DND-41 (cell line): ENCODE measurements at regions not wholly inside any gene's neighbourhood (a gene's known extent, or its start where the extent isn't known, plus 50 kb on each side); places are given as distances from the start of the nearest gene placed in this dataset.
A peak's percentile ranks its signal among the peaks of the same experiment; 100 is the strongest.

Source experiments
- ATAC-seq: fragments of 200-7000 bp; cut with Tn5 transposase; 3 replicates; pipeline ENCODE4 v1.9.1; 2021; ENCODE audit warnings: low read depth; ENCODE audit not compliant: insufficient read depth
- DNase-seq: peaks from one replicate; pipeline ENCODE4 v3.0.0-alpha.2; 2020
- H2AFZ ChIP-seq: 2 replicates; pipeline ENCODE4 v1.6.0; 2012; ENCODE audit warnings: low read depth, low read length
- H3K27ac ChIP-seq: 2 replicates; pipeline ENCODE4 v1.5.1; 2012; ENCODE audit warnings: low read length, inconsistent platforms
- H3K27me3 ChIP-seq: fragments of 200-600 bp; sonication (generic); 2 replicates; pipeline ENCODE4 v1.6.0; 2012; ENCODE audit warnings: low read length, mild to moderate bottlenecking, inconsistent platforms; ENCODE audit not compliant: insufficient read depth, poor library complexity
- H3K36me3 ChIP-seq: 2 replicates; pipeline ENCODE4 v1.5.1; 2012; ENCODE audit warnings: low read length, inconsistent platforms; ENCODE audit not compliant: insufficient read depth
- H3K4me1 ChIP-seq: 2 replicates; pipeline ENCODE4 v1.5.1; 2012; ENCODE audit warnings: mild to moderate bottlenecking, low read length; ENCODE audit not compliant: insufficient read depth
- H3K4me2 ChIP-seq: 2 replicates; pipeline ENCODE4 v1.6.0; 2012; ENCODE audit warnings: mild to moderate bottlenecking, moderate library complexity, low read length, inconsistent platforms; ENCODE audit not compliant: insufficient read depth
- H3K4me3 ChIP-seq, 2 experiments: fragments of 200-600 bp in 1 of 2; shearing (Covaris generic) in 1 of 2; 2 replicates each; pipeline ENCODE4 v1.5.1; 2012 to 2016; ENCODE audit warnings: inconsistent platforms in 2 of 2, low read length in 2 of 2, mild to moderate bottlenecking in 2 of 2, low read depth in 1 of 2, moderate library complexity in 1 of 2
- H3K79me2 ChIP-seq: 2 replicates; pipeline ENCODE4 v1.6.0; 2012; ENCODE audit warnings: low read length, inconsistent platforms; ENCODE audit not compliant: insufficient read depth
- H3K9ac ChIP-seq: 2 replicates; pipeline ENCODE4 v1.6.0; 2012; ENCODE audit warnings: low read depth, mild to moderate bottlenecking, inconsistent platforms, low read length, moderate library complexity
- H3K9me3 ChIP-seq: 2 replicates; pipeline ENCODE4 v1.5.1; 2012; ENCODE audit warnings: low read length, moderate library complexity, mild to moderate bottlenecking, inconsistent platforms; ENCODE audit not compliant: insufficient read depth, severe bottlenecking
- H4K20me1 ChIP-seq: 2 replicates; pipeline ENCODE4 v1.6.0; 2012; ENCODE audit warnings: low read length; ENCODE audit not compliant: insufficient read depth
- EZH2 ChIP-seq: IDR thresholded peaks from 3 replicates; pipeline ENCODE4 v1.6.1; 2012; ENCODE audit warnings: borderline replicate concordance, low read depth, mild to moderate bottlenecking, moderate library complexity, low read length, inconsistent platforms; ENCODE audit not compliant: severe bottlenecking
- TF ChIP-seq, protein P1 (sequence below): IDR thresholded peaks from 2 replicates; pipeline ENCODE4 v1.5.1; 2012; ENCODE audit warnings: borderline replicate concordance, low read length, moderate library complexity, mild to moderate bottlenecking; ENCODE audit not compliant: poor library complexity, severe bottlenecking; ENCODE audit errors: extremely low read depth

GRCh38 chr3:110628650-110629301 is 442.8 kb upstream of the NECTIN3 start:
- Histone ChIP-seq H3K27me3 (no peaks in the 10 kb centered on the region), H3K27ac (peak overlapping the region; percentile 78), H3K4me1 (peaks cover 34% of the 10 kb centered on the region), H3K79me2 (no peaks in the 10 kb centered on the region), H3K4me3 (no peak overlapping the region), H3K4me2 (peak overlapping the region; percentile 23; the same call in 1 of the 2 replicates), H3K9me3 (no peaks in the 10 kb centered on the region), H3K36me3 (no peaks in the 10 kb centered on the region), H4K20me1 (no peaks in the 10 kb centered on the region), H3K9ac (peak overlapping the region; percentile 9; the same call in 1 of the 2 replicates), H2AFZ (peak overlapping the region; percentile 54)
- ATAC-seq (no peak), DNase-seq (no peak)
- TF ChIP-seq, protein P1, sequence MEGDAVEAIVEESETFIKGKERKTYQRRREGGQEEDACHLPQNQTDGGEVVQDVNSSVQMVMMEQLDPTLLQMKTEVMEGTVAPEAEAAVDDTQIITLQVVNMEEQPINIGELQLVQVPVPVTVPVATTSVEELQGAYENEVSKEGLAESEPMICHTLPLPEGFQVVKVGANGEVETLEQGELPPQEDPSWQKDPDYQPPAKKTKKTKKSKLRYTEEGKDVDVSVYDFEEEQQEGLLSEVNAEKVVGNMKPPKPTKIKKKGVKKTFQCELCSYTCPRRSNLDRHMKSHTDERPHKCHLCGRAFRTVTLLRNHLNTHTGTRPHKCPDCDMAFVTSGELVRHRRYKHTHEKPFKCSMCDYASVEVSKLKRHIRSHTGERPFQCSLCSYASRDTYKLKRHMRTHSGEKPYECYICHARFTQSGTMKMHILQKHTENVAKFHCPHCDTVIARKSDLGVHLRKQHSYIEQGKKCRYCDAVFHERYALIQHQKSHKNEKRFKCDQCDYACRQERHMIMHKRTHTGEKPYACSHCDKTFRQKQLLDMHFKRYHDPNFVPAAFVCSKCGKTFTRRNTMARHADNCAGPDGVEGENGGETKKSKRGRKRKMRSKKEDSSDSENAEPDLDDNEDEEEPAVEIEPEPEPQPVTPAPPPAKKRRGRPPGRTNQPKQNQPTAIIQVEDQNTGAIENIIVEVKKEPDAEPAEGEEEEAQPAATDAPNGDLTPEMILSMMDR = no peak
- no peak for TF ChIP-seq EZH2

DNA sequence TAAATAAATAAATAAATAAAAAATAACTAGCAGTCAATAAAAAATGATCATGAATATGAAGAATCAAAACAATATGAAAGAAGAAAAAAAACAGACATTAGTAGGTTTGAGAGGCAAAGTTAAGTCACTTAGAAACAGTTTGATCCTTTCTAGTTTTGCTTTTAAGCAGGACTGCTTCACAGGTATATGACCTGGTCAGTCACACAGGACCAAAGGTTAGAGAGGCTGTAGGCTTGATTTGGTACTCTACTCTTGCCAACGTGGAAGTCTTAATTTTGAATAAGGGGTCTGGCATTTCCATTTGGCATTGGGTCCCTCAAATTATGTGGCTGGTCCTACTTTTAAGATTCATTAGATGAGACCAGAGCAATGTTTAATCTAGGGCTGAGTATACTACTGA is 441.7 kb upstream of the NECTIN3 start:
- no peak overlapping the region for H3K27ac ChIP-seq
- DNase-seq = no peak
- H3K36me3 ChIP-seq = no peaks in the 10 kb centered on the region
- no peak for ATAC-seq
- TF ChIP-seq, protein P1 = no peak
- TF ChIP-seq EZH2 = no peak
- no peaks in the 10 kb centered on the region for H3K79me2 ChIP-seq
- H3K4me2 ChIP-seq = no peak overlapping the region
- no peak overlapping the region for H3K9ac ChIP-seq
- no peaks in the 10 kb centered on the region for H4K20me1 ChIP-seq
- peaks cover 34% of the 10 kb centered on the region for H3K4me1 ChIP-seq
- H3K4me3 ChIP-seq = no peak overlapping the region
- no peaks in the 10 kb centered on the region for H3K27me3 ChIP-seq
- H2AFZ ChIP-seq = no peak overlapping the region
- no peaks in the 10 kb centered on the region for H3K9me3 ChIP-seq

GRCh38 chr3:110644203-110644602 is 427.4 kb upstream of the NECTIN3 start:
- H3K79me2 ChIP-seq = no peaks in the 10 kb centered on the region
- TF ChIP-seq, protein P1 = no peak
- H3K9me3 ChIP-seq = no peaks in the 10 kb centered on the region
- H3K36me3 ChIP-seq = no peaks in the 10 kb centered on the region
- H3K4me3 ChIP-seq = no peak overlapping the region
- no peaks in the 10 kb centered on the region for H4K20me1 ChIP-seq
- no peak for DNase-seq
- no peak overlapping the region for H3K9ac ChIP-seq
- H3K4me1 ChIP-seq = peaks cover 4% of the 10 kb centered on the region; the same call in 1 of the 2 replicates
- no peak overlapping the region for H3K27ac ChIP-seq
- no peak overlapping the region for H3K4me2 ChIP-seq
- H3K27me3 ChIP-seq = no peaks in the 10 kb centered on the region
- ATAC-seq = no peak
- no peak overlapping the region for H2AFZ ChIP-seq
